Right lobe of liver (tissue), 4 donors: ENCODE measurements at regions not wholly inside any gene's neighbourhood (a gene's known extent, or its start where the extent isn't known, plus 50 kb on each side); places are given as distances from the start of the nearest gene placed in this dataset.

Experiments
- CTCF ChIP-seq, 4 donors: fragments of 200-600 bp in 3 of 4; fragments of 450-650 bp in 1 of 4; IDR thresholded peaks; one replicate each; pipeline versions ENCODE4 v1.5.1 to v1.8.0; 2016 to 2022; ENCODE audit warnings: antibody characterized with exemption in 4 of 4, mild to moderate bottlenecking in 2 of 4
- POLR2A ChIP-seq: fragments of 450-650 bp; IDR thresholded peaks from one replicate; pipeline ENCODE4 v1.6.1; 2017; ENCODE audit warnings: antibody characterized with exemption, mild to moderate bottlenecking
- donor health status: DM: no; HTN: no; CAD: no.
- donor health status: DM: no; HTN: no; CAD: no.
- donor health status: DM: no; HTN: yes; CAD: no.

- peak; percentile 36 to 63 (median 57) for TF ChIP-seq CTCF (IDR thresholded peaks at IDR 0.05)
- TF ChIP-seq POLR2A = no peak
These were observed 99.1 kb upstream of the ACTRT2 start for GRCh38 chr1:2921970-2922686.
